GM06990 (cell line): ENCODE measurements at regions not wholly inside any gene's neighbourhood (a gene's known extent, or its start where the extent isn't known, plus 50 kb on each side); places are given as distances from the start of the nearest gene placed in this dataset.

Source experiments
- DNase-seq: peaks from one replicate; pipeline ENCODE4 v3.0.0-alpha.2; 2011; ENCODE audit not compliant: insufficient read length; ENCODE audit errors: extremely low read depth
- H3K27me3 ChIP-seq: replicated peaks from 2 replicates; pipeline ENCODE4 v1.6.0; 2011; ENCODE audit warnings: low read length; ENCODE audit not compliant: control insufficient read depth, insufficient read depth
- H3K36me3 ChIP-seq: 2 replicates; pipeline ENCODE4 v1.5.1; 2011; ENCODE audit warnings: low read length; ENCODE audit not compliant: control insufficient read depth, insufficient read depth
- H3K4me3 ChIP-seq: replicated peaks from 2 replicates; pipeline ENCODE4 v1.5.1; 2011; ENCODE audit warnings: low read depth, mild to moderate bottlenecking, control low read depth, low read length
- CTCF ChIP-seq: IDR thresholded peaks from 2 replicates; pipeline ENCODE4 v1.5.1; 2011; ENCODE audit warnings: low read length, control low read depth, mild to moderate bottlenecking, inconsistent platforms; ENCODE audit not compliant: insufficient read depth, poor library complexity, severe bottlenecking

GRCh38 chr18:42412896-42413295 is 457.9 kb downstream of the PIK3C3 start:
- Histone ChIP-seq H3K36me3 (no peaks in the 10 kb centered on the region), H3K27me3 (no peaks in the 10 kb centered on the region), H3K4me3 (no peak overlapping the region)
- no peak for DNase-seq
- TF ChIP-seq CTCF, result no peak

- Histone ChIP-seq H3K36me3 (no peaks in the 10 kb centered on the region), H3K27me3 (no peaks in the 10 kb centered on the region), H3K4me3 (no peak overlapping the region)
- no peak for TF ChIP-seq CTCF
- no peak for DNase-seq
Observed at GRCh38 chr18:42413870-42414269, 458.8 kb downstream of the PIK3C3 start.

- no peak for TF ChIP-seq CTCF
- DNase-seq, result no peak
- Histone ChIP-seq H3K27me3 (no peaks in the 10 kb centered on the region), H3K4me3 (no peak overlapping the region), H3K36me3 (no peaks in the 10 kb centered on the region)
Observed at GRCh38 chr18:42414756-42415454, 459.9 kb downstream of the PIK3C3 start.

- H3K27me3 ChIP-seq, result no peaks in the 10 kb centered on the region
- TF ChIP-seq CTCF, result no peak
- DNase-seq, result no peak
- H3K36me3 ChIP-seq, result no peaks in the 10 kb centered on the region
- H3K4me3 ChIP-seq, result no peak overlapping the region
Observed at GRCh38 chr18:42417189-42417588, 462.2 kb downstream of the PIK3C3 start.

GRCh38 chr18:42418121-42418520 is 463.1 kb downstream of the PIK3C3 start:
- Histone ChIP-seq H3K36me3 (no peaks in the 10 kb centered on the region), H3K27me3 (no peaks in the 10 kb centered on the region), H3K4me3 (no peak overlapping the region)
- no peak for DNase-seq
- TF ChIP-seq CTCF, result no peak

- TF ChIP-seq CTCF, result no peak
- H3K4me3 ChIP-seq, result no peak overlapping the region
- H3K36me3 ChIP-seq, result no peaks in the 10 kb centered on the region
- no peak for DNase-seq
- no peaks in the 10 kb centered on the region for H3K27me3 ChIP-seq
Observed at GRCh38 chr18:42425025-42425424, 470.0 kb downstream of the PIK3C3 start.
